ENCODE measurements at regions not wholly inside any gene's neighbourhood (a gene's known extent, or its start where the extent isn't known, plus 50 kb on each side); places are given as distances from the start of the nearest gene placed in this dataset.

GRCh38 chr11:116424615-116425261 lies 348.0 kb downstream of the BUD13 start:
- FAIRE-seq = no peak

DNA sequence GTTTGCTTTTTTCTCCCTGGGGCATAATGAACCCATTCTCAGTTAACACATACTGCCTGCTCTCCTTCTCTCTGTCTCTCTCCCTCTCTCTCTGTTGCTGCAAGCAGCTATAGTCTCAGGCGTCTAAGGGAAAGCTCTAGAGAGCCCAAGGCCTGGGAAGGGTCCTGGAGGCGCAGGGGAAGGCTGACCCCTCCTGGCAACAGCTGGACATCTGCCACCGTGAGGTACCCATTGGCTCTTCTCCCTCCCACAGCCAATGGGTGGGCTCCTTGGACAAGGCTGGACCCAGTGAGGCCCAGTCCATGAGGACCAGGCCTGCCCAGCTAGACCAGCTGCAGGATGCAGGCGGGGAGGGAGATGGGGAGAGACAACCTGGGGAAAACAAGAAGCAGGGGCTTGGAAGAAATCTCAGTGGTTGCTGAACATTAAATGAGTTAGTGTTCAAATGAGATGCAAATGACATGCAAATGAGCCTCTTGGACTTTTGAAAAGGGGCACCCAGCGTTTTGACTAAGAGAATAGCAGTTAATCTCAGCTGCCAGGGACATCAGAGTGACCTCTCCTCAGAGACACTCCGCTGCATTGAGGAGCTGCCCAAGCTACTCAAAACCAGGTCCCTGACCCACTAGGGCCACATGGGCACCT lies 349.7 kb downstream of the BUD13 start:
- DNase-seq (ENCODE audit: low spot score in 2 of 2) (no peak), FAIRE-seq (no peak)

More at GRCh38 chr11:116424615-116425261, 348.0 kb downstream of the BUD13 start:
- DNase-seq (ENCODE audit: low spot score in 2 of 2) = no peak

- DNase-seq (ENCODE audit: low spot score in 2 of 2) (no peak), FAIRE-seq (no peak)
Observed at GRCh38 chr11:116422556-116422955, 350.2 kb downstream of the BUD13 start.

- no peak for FAIRE-seq
- DNase-seq (ENCODE audit: low spot score in 2 of 2) = no peak
Observed at GRCh38 chr11:116421529-116422185, 351.1 kb downstream of the BUD13 start.

DNA sequence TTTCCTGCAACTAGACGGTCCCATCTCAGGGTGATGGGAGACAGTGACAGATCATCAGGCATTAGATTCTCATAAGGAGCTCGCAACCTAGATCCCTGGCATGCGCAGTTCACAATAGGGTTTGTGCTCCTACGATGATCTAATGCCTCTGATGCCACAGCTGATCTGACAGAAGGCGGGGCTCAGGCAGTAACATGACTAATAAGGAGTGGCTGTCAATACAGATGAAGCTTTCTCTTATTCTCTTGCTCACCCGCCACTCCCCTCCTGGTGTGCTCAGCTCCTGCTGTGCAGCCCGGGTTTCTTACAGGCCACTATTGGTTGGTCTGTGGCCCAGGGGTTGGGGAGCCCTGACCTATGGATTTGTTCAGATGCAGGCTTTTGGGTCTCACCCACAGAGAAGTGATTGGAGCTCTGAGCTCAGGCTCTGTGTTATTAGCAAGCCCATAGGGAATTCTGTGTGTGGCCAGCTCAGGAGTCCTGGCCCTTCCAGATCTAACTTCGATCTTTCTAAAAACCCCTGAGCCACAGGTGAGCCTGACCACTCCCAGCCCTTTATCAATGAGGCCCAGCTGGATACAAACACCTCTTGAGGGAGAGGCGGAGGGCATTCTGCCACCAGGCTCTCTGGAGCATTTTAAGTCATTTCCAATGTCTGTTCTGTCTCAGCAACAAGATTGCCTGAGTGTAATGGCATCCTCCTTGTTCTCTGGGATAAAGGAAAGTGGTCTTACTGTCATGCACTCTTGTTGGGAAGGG lies 351.8 kb downstream of the BUD13 start:
- no peak for DNase-seq (ENCODE audit: low spot score in 2 of 2)
- no peak for FAIRE-seq

DNA sequence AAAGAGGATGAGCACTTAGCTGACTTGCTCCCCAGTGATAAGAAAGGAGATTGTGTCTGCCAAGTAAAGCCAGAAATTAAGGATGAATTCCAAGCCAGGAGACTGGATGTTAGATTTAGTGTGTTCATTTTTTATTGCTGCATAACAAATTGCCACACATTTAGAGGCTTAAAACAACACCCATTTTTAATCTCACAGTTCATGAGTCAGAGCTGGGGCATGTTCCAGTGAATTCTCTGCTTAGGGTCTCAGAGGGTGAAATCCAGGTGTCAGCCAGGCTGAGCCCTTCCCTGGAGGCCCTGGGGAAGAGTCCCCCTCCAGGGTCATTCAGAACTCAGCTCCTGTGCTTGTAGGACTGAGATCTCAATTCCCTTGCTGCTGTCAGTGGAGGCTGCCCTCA lies 352.8 kb downstream of the BUD13 start:
- DNase-seq (ENCODE audit: low spot score in 2 of 2) (no peak), FAIRE-seq (no peak)

DNA sequence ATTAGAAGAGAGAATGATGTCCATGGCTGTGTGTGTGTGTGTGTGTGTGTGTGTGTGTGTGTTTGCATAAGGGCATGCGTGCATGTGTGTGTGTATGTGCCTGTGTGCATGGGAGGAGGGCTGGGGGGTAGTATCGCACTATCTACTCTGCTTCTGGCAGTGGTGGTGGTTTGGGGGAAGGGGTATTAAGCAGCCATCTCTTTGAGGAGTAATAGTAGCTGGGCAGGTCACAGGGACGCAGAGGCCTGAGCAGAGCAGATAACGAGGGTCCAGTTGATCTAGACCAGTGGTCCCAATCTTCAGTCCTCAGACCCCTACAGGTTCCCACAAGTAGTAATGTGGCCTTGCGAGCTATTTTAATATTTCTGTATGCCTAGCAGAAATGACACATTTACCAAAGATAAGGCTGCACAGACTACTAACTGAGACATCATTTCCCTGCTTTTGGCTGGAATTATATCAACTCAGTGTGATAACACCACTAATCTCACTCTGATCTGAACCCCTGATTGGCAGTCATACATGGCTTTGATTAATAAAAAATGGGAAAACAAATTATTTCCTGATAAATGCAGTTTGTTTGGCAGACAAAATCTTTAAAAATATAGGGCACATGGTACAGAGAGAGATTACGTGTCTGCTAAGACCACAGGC lies 354.3 kb downstream of the BUD13 start:
- DNase-seq (ENCODE audit: low spot score in 2 of 2) (no peak), FAIRE-seq (no peak)

DNA sequence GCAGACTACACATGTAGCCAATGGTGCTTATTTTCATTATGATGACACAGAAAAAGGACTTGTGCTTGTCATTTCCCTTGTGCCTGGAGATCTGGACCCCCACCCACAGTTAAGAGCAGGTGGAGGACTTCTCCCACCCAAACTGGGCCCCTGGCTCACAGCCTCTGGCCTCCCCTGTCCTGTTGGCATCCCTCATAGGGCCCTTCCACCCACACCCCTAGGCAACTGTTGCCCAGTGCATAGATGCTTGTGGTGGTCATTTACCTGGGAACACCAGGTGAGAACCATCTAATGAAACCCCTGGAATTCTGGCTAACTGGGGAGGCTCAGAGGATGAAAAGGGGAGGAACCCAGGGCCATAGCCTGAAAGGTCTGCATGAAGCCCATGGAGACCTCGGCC lies 355.9 kb downstream of the BUD13 start:
- no peak for DNase-seq (ENCODE audit: low spot score in 2 of 2)
- no peak for FAIRE-seq

DNA sequence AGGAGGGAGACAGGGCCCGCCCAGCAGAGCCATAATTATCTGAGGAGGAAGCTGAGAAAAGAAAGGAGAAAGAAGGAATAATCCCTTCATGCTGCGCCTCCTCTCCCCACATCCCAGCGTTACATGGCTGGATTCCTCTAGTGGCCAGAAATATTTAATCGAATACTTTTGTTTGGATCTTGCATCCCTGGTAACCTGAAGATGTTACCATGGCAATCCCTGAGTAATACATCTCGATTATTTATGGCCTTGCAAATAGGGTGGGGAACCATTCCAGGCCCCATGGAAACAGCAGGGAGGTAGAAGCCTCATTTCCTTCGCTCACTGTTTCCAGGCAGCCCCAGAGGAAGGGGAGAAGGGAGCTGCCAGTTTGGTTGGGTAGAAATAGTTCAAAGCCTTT lies 357.7 kb downstream of the BUD13 start:
- no peak for FAIRE-seq
- DNase-seq (ENCODE audit: low spot score in 2 of 2) = no peak

GRCh38 chr11:116414357-116414880 lies 358.4 kb downstream of the BUD13 start:
- FAIRE-seq = no peak
- no peak for DNase-seq (ENCODE audit: low spot score in 2 of 2)

- DNase-seq (ENCODE audit: low spot score in 2 of 2) (no peak), FAIRE-seq (no peak)
Observed at GRCh38 chr11:116413301-116414242, 359.2 kb downstream of the BUD13 start.

DNA sequence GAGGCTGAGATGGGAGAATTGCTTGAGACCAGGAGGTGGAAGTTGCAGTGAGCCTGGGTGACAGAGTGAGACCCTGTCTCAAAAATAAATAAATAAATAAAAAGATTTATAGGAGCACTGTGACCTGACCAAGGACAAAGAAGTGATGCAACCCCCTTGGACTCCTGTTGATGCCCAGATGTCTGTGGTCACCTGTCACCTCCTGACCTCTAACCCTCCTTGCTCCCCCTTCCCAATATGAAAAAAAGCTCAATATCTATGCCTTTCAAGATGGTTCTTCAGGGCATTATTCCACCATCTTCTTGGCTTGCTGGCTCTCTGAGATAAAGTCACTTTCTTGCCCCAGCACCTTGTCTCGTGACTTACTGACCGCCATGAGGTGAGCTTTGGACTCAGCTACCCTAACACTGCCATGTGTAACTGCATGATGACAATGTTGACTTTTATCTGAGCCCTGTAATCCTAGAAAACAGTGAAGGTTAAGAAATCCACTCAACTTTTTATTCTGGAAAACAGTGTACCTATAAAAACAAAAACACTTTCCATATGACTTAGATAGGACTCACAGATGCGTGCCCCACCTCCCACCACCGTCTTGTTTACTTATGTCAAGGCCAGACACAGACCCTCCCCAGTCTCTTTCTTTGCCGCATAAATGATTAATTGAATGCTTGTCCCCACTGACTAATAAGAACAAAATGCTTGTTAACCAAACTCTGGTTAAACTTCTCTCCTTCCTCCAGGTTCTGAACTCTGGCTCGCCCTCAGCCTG lies 360.5 kb downstream of the BUD13 start:
- DNase-seq (ENCODE audit: low spot score in 2 of 2) = no peak
- no peak for FAIRE-seq

DNA sequence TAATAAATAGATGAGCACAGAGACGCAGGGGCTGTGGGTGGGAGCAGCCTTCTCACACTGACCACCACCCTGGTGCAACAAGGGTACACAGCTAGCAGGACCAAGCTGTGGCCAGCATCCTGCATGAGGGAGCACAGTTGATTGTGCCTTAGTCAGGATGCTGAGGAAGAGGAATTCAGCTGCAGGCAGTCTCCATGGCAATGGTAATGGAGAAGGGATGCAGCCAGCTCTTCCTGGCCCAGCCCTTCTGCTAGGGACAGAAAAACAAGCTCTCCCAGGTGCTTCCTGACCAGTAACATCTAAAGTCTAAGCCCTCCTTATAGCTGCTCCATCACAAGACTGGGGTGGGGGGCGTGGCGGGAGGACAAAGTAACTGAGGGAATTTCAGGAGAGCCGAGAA lies 363.5 kb downstream of the BUD13 start:
- FAIRE-seq = no peak
- DNase-seq (ENCODE audit: low spot score in 2 of 2) = no peak

- FAIRE-seq (no peak), DNase-seq (ENCODE audit: low spot score in 2 of 2) (no peak)
Observed at GRCh38 chr11:116406042-116406441, 366.7 kb downstream of the BUD13 start.

DNA sequence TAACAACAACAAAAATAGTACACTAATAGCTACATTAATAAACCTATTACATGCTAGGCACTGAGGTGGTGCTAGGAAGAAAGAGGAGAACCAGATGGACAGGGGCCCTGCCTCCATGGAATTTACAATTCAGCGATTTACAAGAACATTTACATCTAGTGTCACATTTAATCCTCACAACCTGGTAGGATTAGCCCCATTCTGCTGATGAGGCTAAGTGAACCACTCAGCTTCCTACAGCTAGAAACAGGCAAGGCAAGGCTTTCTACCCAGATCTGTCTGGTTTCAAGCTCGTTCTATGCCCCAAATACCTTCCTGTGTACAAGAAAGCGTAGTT lies 368.4 kb downstream of the BUD13 start:
- FAIRE-seq = no peak
- DNase-seq (ENCODE audit: low spot score in 2 of 2) = no peak

- FAIRE-seq = no peak
Observed at GRCh38 chr11:116403794-116404461, 368.9 kb downstream of the BUD13 start.

DNA sequence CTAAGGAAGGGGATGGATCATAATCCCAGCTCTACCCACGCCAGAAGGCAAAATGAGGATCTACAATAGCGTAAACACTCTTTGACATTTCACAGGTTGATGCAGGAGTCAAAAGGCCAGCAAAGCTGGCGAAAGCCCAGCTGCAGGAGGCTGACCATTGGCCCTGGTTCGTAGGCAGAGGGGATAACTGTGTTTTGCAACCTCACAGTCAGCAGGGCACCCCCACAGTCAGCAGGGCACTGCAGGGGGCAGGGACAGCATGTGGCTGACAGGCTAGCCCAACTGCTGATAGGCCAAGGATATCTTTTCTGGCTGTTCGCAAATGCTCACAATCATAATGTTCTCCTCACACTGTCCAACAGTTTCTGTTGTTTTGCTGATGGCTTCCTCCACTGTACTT lies 372.7 kb downstream of the BUD13 start:
- DNase-seq (ENCODE audit: low spot score in 2 of 2) (no peak), FAIRE-seq (no peak)

More at GRCh38 chr11:116403794-116404461, 368.9 kb downstream of the BUD13 start:
- no peak for DNase-seq (ENCODE audit: low spot score in 2 of 2)

- no peak for FAIRE-seq
- DNase-seq (ENCODE audit: low spot score in 2 of 2) = no peak
Observed at GRCh38 chr11:116397602-116398084, 375.1 kb downstream of the BUD13 start.

Measured in frontal cortex (tissue), 3 donors.